Endometrium (tissue), 2 donors: ENCODE measurements at regions not wholly inside any gene's neighbourhood (a gene's known extent, or its start where the extent isn't known, plus 50 kb on each side); places are given as distances from the start of the nearest gene placed in this dataset.
"Not testable (repeated sequence)": the region's sequence is repeated elsewhere in the genome, so short reads cannot be mapped to it uniquely, and the experiment has no call there.

Source experiments
- FAIRE-seq: peaks from 2 replicates; lab custom pipeline; 2012; peaks lifted over from hg19 to GRCh38; lab: Jason Lieb, UNC
- donor health status: control.
- donor health status: control.

- FAIRE-seq = no peak
Measured at GRCh38 chr20:57104651-57105204, 161.7 kb downstream of the BMP7 start.

GRCh38 chr20:57106030-57106682 lies 160.3 kb downstream of the BMP7 start:
- no peak for FAIRE-seq

- FAIRE-seq = no peak
Measured at GRCh38 chr20:57106692-57107091, 159.7 kb downstream of the BMP7 start.

- no peak for FAIRE-seq
Measured at GRCh38 chr20:57107208-57107607, 159.2 kb downstream of the BMP7 start.

GRCh38 chr20:57108218-57108617 lies 158.2 kb downstream of the BMP7 start:
- FAIRE-seq = no peak

GRCh38 chr20:57108742-57109570 lies 157.5 kb downstream of the BMP7 start:
- FAIRE-seq = no peak

GRCh38 chr20:57109571-57109953 lies 156.9 kb downstream of the BMP7 start:
- FAIRE-seq = no peak

- FAIRE-seq = not testable (repeated sequence)
Measured at GRCh38 chr20:57110121-57111027, 156.1 kb downstream of the BMP7 start.

- no peak for FAIRE-seq
Measured at GRCh38 chr20:57111028-57111373, 155.4 kb downstream of the BMP7 start.

- FAIRE-seq = no peak
Measured at GRCh38 chr20:57112448-57112847, 154.0 kb downstream of the BMP7 start.

- no peak for FAIRE-seq
Measured at GRCh38 chr20:57114290-57115005, 152.0 kb downstream of the BMP7 start.

GRCh38 chr20:57117296-57117695 lies 149.1 kb downstream of the BMP7 start:
- FAIRE-seq = no peak

- no peak for FAIRE-seq
Measured at GRCh38 chr20:57118107-57118769, 148.2 kb downstream of the BMP7 start.
